ENCODE measurements at regions not wholly inside any gene's neighbourhood (a gene's known extent, or its start where the extent isn't known, plus 50 kb on each side); places are given as distances from the start of the nearest gene placed in this dataset.

GRCh38 chr5:71986101-71986500, 121.2 kb upstream of the MAP1B start:
- no peak overlapping the region for H3K27ac ChIP-seq
- WGBS, 3 donors, result 63 to 76% (median 70%) methylated on average over 2 of the region's 2 CpGs
- no peaks in the 10 kb centered on the region for H3K36me3 ChIP-seq (ENCODE audit: insufficient read depth in 1 of 2, low read depth in 1 of 2)
- H3K27me3 ChIP-seq (ENCODE audit: insufficient read depth in 3 of 3, low read length in 2 of 3), result no peaks in the 10 kb centered on the region
- intact Hi-C loops (cut with DNase I), result no loop called here
- DNase-seq (no peak), ATAC-seq (no peak)
- no peak overlapping the region for H3K4me3 ChIP-seq
- no peak for TF ChIP-seq CTCF (IDR thresholded peaks at IDR 0.05)
- peaks cover 20% of the 10 kb centered on the region for H3K9me3 ChIP-seq
- no peaks in the 10 kb centered on the region for H3K4me1 ChIP-seq

GRCh38 chr5:71988808-71989207, 118.5 kb upstream of the MAP1B start:
- intact Hi-C loops (cut with DNase I), result no loop called here
- H3K27ac ChIP-seq, result no peak overlapping the region
- WGBS, 3 donors, result 70 to 77% (median 76%) methylated on average over 1 of the region's 1 CpG
- DNase-seq (no peak), ATAC-seq (no peak)
- H3K27me3 ChIP-seq (ENCODE audit: insufficient read depth in 3 of 3, low read length in 2 of 3), result no peaks in the 10 kb centered on the region
- no peak overlapping the region for H3K4me3 ChIP-seq
- H3K9me3 ChIP-seq, result no peaks in the 10 kb centered on the region
- no peak for TF ChIP-seq CTCF (IDR thresholded peaks at IDR 0.05)
- no peaks in the 10 kb centered on the region for H3K4me1 ChIP-seq
- H3K36me3 ChIP-seq (ENCODE audit: insufficient read depth in 1 of 2, low read depth in 1 of 2), result no peaks in the 10 kb centered on the region

- DNase-seq (no peak), ATAC-seq (no peak)
- Histone ChIP-seq H3K27me3 (ENCODE audit: insufficient read depth in 3 of 3, low read length in 2 of 3) (no peaks in the 10 kb centered on the region), H3K4me1 (no peaks in the 10 kb centered on the region), H3K9me3 (no peaks in the 10 kb centered on the region), H3K27ac (no peak overlapping the region), H3K36me3 (ENCODE audit: insufficient read depth in 1 of 2, low read depth in 1 of 2) (no peaks in the 10 kb centered on the region), H3K4me3 (no peak overlapping the region)
- intact Hi-C loops (cut with DNase I), result loop anchor here in 1 of 2 donors (10.0 kb wide), 1 partner anchor 61 kb away; no protein-coding TSS in a partner anchor
- WGBS, 3 donors, result 88 to 93% (median 90%) methylated on average over 3 of the region's 3 CpGs
- TF ChIP-seq CTCF (IDR thresholded peaks at IDR 0.05), result no peak
Observed at GRCh38 chr5:71993600-71993999, 113.7 kb upstream of the MAP1B start.

- DNase-seq (no peak), ATAC-seq (no peak)
- no peak overlapping the region for H3K4me3 ChIP-seq
- H3K36me3 ChIP-seq (ENCODE audit: insufficient read depth in 1 of 2, low read depth in 1 of 2), result no peaks in the 10 kb centered on the region
- no peaks in the 10 kb centered on the region for H3K4me1 ChIP-seq
- intact Hi-C loops (cut with DNase I), result loop anchor here in 1 of 2 donors (10.0 kb wide), 1 partner anchor 58 kb away; no protein-coding TSS in a partner anchor
- 17 to 29% (median 19%) methylated on average over 2 of the region's 2 CpGs for WGBS, 3 donors
- H3K27ac ChIP-seq, result no peak overlapping the region
- H3K27me3 ChIP-seq (ENCODE audit: insufficient read depth in 3 of 3, low read length in 2 of 3), result no peaks in the 10 kb centered on the region
- TF ChIP-seq CTCF (IDR thresholded peaks at IDR 0.05), result no peak
- H3K9me3 ChIP-seq, result no peaks in the 10 kb centered on the region
Observed at GRCh38 chr5:71996789-71997188, 110.5 kb upstream of the MAP1B start.

GRCh38 chr5:71998746-71999145, 108.5 kb upstream of the MAP1B start:
- ATAC-seq (no peak), DNase-seq (no peak)
- no peaks in the 10 kb centered on the region for H3K4me1 ChIP-seq
- no peak overlapping the region for H3K4me3 ChIP-seq
- H3K27ac ChIP-seq, result no peak overlapping the region
- intact Hi-C loops (cut with DNase I), result loop anchor here in 1 of 2 donors (10.0 kb wide), 1 partner anchor 56 kb away; no protein-coding TSS in a partner anchor
- no peaks in the 10 kb centered on the region for H3K27me3 ChIP-seq (ENCODE audit: insufficient read depth in 3 of 3, low read length in 2 of 3)
- no peaks in the 10 kb centered on the region for H3K36me3 ChIP-seq (ENCODE audit: insufficient read depth in 1 of 2, low read depth in 1 of 2)
- no peaks in the 10 kb centered on the region for H3K9me3 ChIP-seq
- no peak for TF ChIP-seq CTCF (IDR thresholded peaks at IDR 0.05)
